ENCODE measurements at regions not wholly inside any gene's neighbourhood (a gene's known extent, or its start where the extent isn't known, plus 50 kb on each side); places are given as distances from the start of the nearest gene placed in this dataset.

- Histone ChIP-seq H3K9me3 (peaks cover 0 to 44% (median 14%) of the 10 kb centered on the region in 8 donors), H3K27me3 (replicated peaks in 1 of 7) (no peaks in the 10 kb centered on the region), H3K36me3 (no peaks in the 10 kb centered on the region), H3K4me1 (no peaks in the 10 kb centered on the region), H3K27ac (no peak overlapping the region), H3K4me3 (no peak overlapping the region)
- 66 to 74% (median 69%) methylated on average over 2 of the region's 2 CpGs for WGBS, 5 donors
- intact Hi-C loops (cut with DNase I; ENCODE audit: low total_unique reads): no loop called here
- TF ChIP-seq CTCF (IDR thresholded peaks at IDR 0.05 in 8 of 11, conservative IDR thresholded peaks at IDR 0.05 in 3 of 11): no peak
- no peak for TF ChIP-seq POLR2AphosphoS5 (IDR thresholded peaks at IDR 0.05)
- TF ChIP-seq POLR2A (IDR thresholded peaks at IDR 0.05): no peak
- no peak for DNase-seq
Observed at GRCh38 chr3:165619069-165619468, 218.2 kb downstream of the BCHE start.

GRCh38 chr3:165617134-165617533, 220.1 kb downstream of the BCHE start:
- Histone ChIP-seq H3K9me3 (peaks cover 0 to 24% (median 3%) of the 10 kb centered on the region in 8 donors), H3K4me3 (no peak overlapping the region), H3K36me3 (no peaks in the 10 kb centered on the region), H3K27ac (no peak overlapping the region), H3K4me1 (no peaks in the 10 kb centered on the region), H3K27me3 (replicated peaks in 1 of 7) (no peaks in the 10 kb centered on the region)
- no peak for DNase-seq
- TF ChIP-seq POLR2A (IDR thresholded peaks at IDR 0.05) (no peak), POLR2AphosphoS5 (IDR thresholded peaks at IDR 0.05) (no peak), CTCF (IDR thresholded peaks at IDR 0.05 in 8 of 11, conservative IDR thresholded peaks at IDR 0.05 in 3 of 11) (no peak)
- intact Hi-C loops (cut with DNase I; ENCODE audit: low total_unique reads): no loop called here

- H3K27ac ChIP-seq: no peak overlapping the region
- H3K4me3 ChIP-seq: no peak overlapping the region
- H3K4me1 ChIP-seq: no peaks in the 10 kb centered on the region
- H3K9me3 ChIP-seq: peaks cover 0 to 5% (median 0%) of the 10 kb centered on the region in 8 donors
- no peaks in the 10 kb centered on the region for H3K36me3 ChIP-seq
- no peaks in the 10 kb centered on the region for H3K27me3 ChIP-seq (replicated peaks in 1 of 7)
- intact Hi-C loops (cut with DNase I; ENCODE audit: low total_unique reads): no loop called here
- TF ChIP-seq POLR2AphosphoS5 (IDR thresholded peaks at IDR 0.05) (no peak), POLR2A (IDR thresholded peaks at IDR 0.05) (no peak), CTCF (IDR thresholded peaks at IDR 0.05 in 8 of 11, conservative IDR thresholded peaks at IDR 0.05 in 3 of 11) (no peak)
- no peak for DNase-seq
- 83 to 98% (median 84%) methylated on average over 1 of the region's 1 CpG for WGBS, 5 donors
Observed at GRCh38 chr3:165614337-165614736, 222.9 kb downstream of the BCHE start.

- H3K27ac ChIP-seq: no peak overlapping the region
- DNase-seq: no peak
- H3K4me3 ChIP-seq: no peak overlapping the region
- WGBS, 5 donors: 69 to 76% (median 72%) methylated on average over 4 of the region's 4 CpGs
- H3K9me3 ChIP-seq: peaks cover 0 to 5% (median 0%) of the 10 kb centered on the region in 8 donors
- intact Hi-C loops (cut with DNase I; ENCODE audit: low total_unique reads): no loop called here
- H3K4me1 ChIP-seq: no peaks in the 10 kb centered on the region
- TF ChIP-seq POLR2AphosphoS5 (IDR thresholded peaks at IDR 0.05) (no peak), CTCF (IDR thresholded peaks at IDR 0.05 in 8 of 11, conservative IDR thresholded peaks at IDR 0.05 in 3 of 11) (no peak), POLR2A (IDR thresholded peaks at IDR 0.05) (no peak)
- H3K27me3 ChIP-seq (replicated peaks in 1 of 7): no peaks in the 10 kb centered on the region
- H3K36me3 ChIP-seq: no peaks in the 10 kb centered on the region
Observed at GRCh38 chr3:165613014-165613413, 224.2 kb downstream of the BCHE start.
